GM21619 (cell line): ENCODE measurements at regions not wholly inside any gene's neighbourhood (a gene's known extent, or its start where the extent isn't known, plus 50 kb on each side); places are given as distances from the start of the nearest gene placed in this dataset.
A peak's percentile ranks its signal among the peaks of the same experiment; 100 is the strongest.
"Not testable (repeated sequence)": the region's sequence is repeated elsewhere in the genome, so short reads cannot be mapped to it uniquely, and the experiment has no call there.

Experiments used
- ATAC-seq: cut with Tn5 transposase; IDR thresholded peaks from one replicate; pipeline ENCODE4 v1.9.1; 2021; ENCODE audit not compliant: unreplicated experiment

GRCh38 chrX:138014577-138014976, 448.6 kb downstream of the ZIC3 start:
- no peak for ATAC-seq

GRCh38 chrX:138018145-138018799, 452.3 kb downstream of the ZIC3 start:
- no peak for ATAC-seq

GRCh38 chrX:138020941-138021340, 455.0 kb downstream of the ZIC3 start:
- ATAC-seq = no peak

- no peak for ATAC-seq
Measured at GRCh38 chrX:138026211-138026610, 460.3 kb downstream of the ZIC3 start.

GRCh38 chrX:138031715-138032114, 465.8 kb downstream of the ZIC3 start:
- ATAC-seq = no peak

- no peak for ATAC-seq
Measured at GRCh38 chrX:138034136-138034535, 468.2 kb downstream of the ZIC3 start.

- no peak for ATAC-seq
Measured at GRCh38 chrX:138037548-138037947, 471.6 kb downstream of the ZIC3 start.

- ATAC-seq = no peak
Measured at GRCh38 chrX:138057883-138058282, 492.0 kb downstream of the ZIC3 start.

GRCh38 chrX:138058931-138059330, 493.0 kb downstream of the ZIC3 start:
- ATAC-seq = no peak

GRCh38 chrX:138067415-138067814, 501.5 kb downstream of the ZIC3 start:
- no peak for ATAC-seq

GRCh38 chrX:138073626-138074025, 507.7 kb downstream of the ZIC3 start:
- no peak for ATAC-seq

GRCh38 chrX:138082251-138082650, 516.3 kb downstream of the ZIC3 start:
- ATAC-seq = no peak

- no peak for ATAC-seq
Measured at GRCh38 chrX:138082896-138083295, 517.0 kb downstream of the ZIC3 start.

- not testable (repeated sequence) for ATAC-seq
Measured at GRCh38 chrX:138110910-138111309, 545.0 kb downstream of the ZIC3 start.

- no peak for ATAC-seq
Measured at GRCh38 chrX:138127314-138127713, 561.4 kb downstream of the ZIC3 start.

- ATAC-seq = peak; percentile 91
Measured at GRCh38 chrX:138128027-138128671, 562.2 kb downstream of the ZIC3 start.

GRCh38 chrX:138150709-138151108, 560.8 kb downstream of the FGF13 start:
- ATAC-seq = no peak

GRCh38 chrX:138157850-138158249, 553.7 kb downstream of the FGF13 start:
- no peak for ATAC-seq

- no peak for ATAC-seq
Measured at GRCh38 chrX:138191998-138192397, 519.5 kb downstream of the FGF13 start.

GRCh38 chrX:138229718-138230117, 481.8 kb downstream of the FGF13 start:
- no peak for ATAC-seq

GRCh38 chrX:138240266-138240665, 471.3 kb downstream of the FGF13 start:
- ATAC-seq = no peak

GRCh38 chrX:138254001-138254400, 457.5 kb downstream of the FGF13 start:
- ATAC-seq = no peak

- ATAC-seq = no peak
Measured at GRCh38 chrX:138255373-138255772, 456.1 kb downstream of the FGF13 start.
